SK-N-SH treated with all-trans-retinoic acid at 6 μM for 48 hours (cell line): ENCODE measurements at regions not wholly inside any gene's neighbourhood (a gene's known extent, or its start where the extent isn't known, plus 50 kb on each side); places are given as distances from the start of the nearest gene placed in this dataset.

ENCODE experiments used
- ATAC-seq: fragments of 200-7000 bp; cut with Tn5 transposase; 3 replicates; pipeline ENCODE4 v1.9.1; 2020; ENCODE audit warnings: mild to moderate bottlenecking, moderate library complexity
- ARNTL ChIP-seq: fragments of 450-650 bp; formaldehyde crosslinking; IDR thresholded peaks from 2 replicates; pipeline ENCODE4 v1.5.0; 2020; ENCODE audit warnings: low read depth, mild to moderate bottlenecking, moderate library complexity, borderline replicate concordance
- BACH2 ChIP-seq: fragments of 250-450 bp; sonication (Bioruptor Pico); IDR thresholded peaks from 2 replicates; pipeline ENCODE4 v1.9.0; 2021; ENCODE audit warnings: mild to moderate bottlenecking, borderline replicate concordance
- CSDC2 ChIP-seq: fragments of 250-450 bp; sonication (Bioruptor Pico); IDR thresholded peaks from 2 replicates; pipeline ENCODE4 v1.5.0; 2020; ENCODE audit warnings: mild to moderate bottlenecking, moderate library complexity
- ESRRG ChIP-seq: fragments of 250-450 bp; sonication (Bioruptor Pico); IDR thresholded peaks from 2 replicates; pipeline ENCODE4 v1.6.1; 2021; ENCODE audit warnings: mild to moderate bottlenecking
- GLIS3 ChIP-seq: fragments of 250-450 bp; sonication (Bioruptor Pico); IDR thresholded peaks from 2 replicates; pipeline ENCODE4 v1.5.0; 2020; ENCODE audit warnings: mild to moderate bottlenecking, moderate library complexity
- ISL1 ChIP-seq: fragments of 250-450 bp; sonication (Bioruptor Pico); IDR thresholded peaks from 2 replicates; pipeline ENCODE4 v2.1.2; 2022; ENCODE audit warnings: mild to moderate bottlenecking, moderate library complexity
- OSR1 ChIP-seq: fragments of 250-450 bp; sonication (Bioruptor Pico); IDR thresholded peaks from 2 replicates; pipeline ENCODE4 v1.8.0; 2022; ENCODE audit warnings: moderate library complexity, mild to moderate bottlenecking, inconsistent platforms
- PPARA ChIP-seq: fragments of 250-450 bp; sonication (Bioruptor Pico); IDR thresholded peaks from 2 replicates; pipeline ENCODE4 v1.5.0; 2020; ENCODE audit warnings: mild to moderate bottlenecking, borderline replicate concordance
- RARB ChIP-seq: fragments of 250-450 bp; sonication (Bioruptor Pico); IDR thresholded peaks from 2 replicates; pipeline ENCODE4 v1.8.0; 2021; ENCODE audit warnings: mild to moderate bottlenecking, moderate library complexity
- SNAI2 ChIP-seq: fragments of 250-450 bp; sonication (Bioruptor Pico); IDR thresholded peaks from 2 replicates; pipeline ENCODE4 v1.5.0; 2020; ENCODE audit warnings: mild to moderate bottlenecking, moderate library complexity
- TCF4 ChIP-seq: fragments of 250-450 bp; sonication (Bioruptor Pico); IDR thresholded peaks from 2 replicates; pipeline ENCODE4 v1.8.0; 2021; ENCODE audit warnings: mild to moderate bottlenecking, moderate library complexity, borderline replicate concordance
- TOX ChIP-seq: fragments of 250-450 bp; sonication (Bioruptor Pico); IDR thresholded peaks from 2 replicates; pipeline ENCODE4 v1.8.0; 2021; ENCODE audit warnings: mild to moderate bottlenecking, moderate library complexity, borderline replicate concordance
- ZC3H10 ChIP-seq: fragments of 250-450 bp; sonication (Bioruptor Pico); IDR thresholded peaks from 2 replicates; pipeline ENCODE4 v1.5.1; 2021; ENCODE audit warnings: mild to moderate bottlenecking, moderate library complexity
- ZFP3 ChIP-seq: fragments of 250-450 bp; sonication (Bioruptor Pico); IDR thresholded peaks from 2 replicates; pipeline ENCODE4 v1.5.0; 2020; ENCODE audit warnings: mild to moderate bottlenecking, moderate library complexity
- ZFP30 ChIP-seq: fragments of 450-650 bp; formaldehyde crosslinking; IDR thresholded peaks from 2 replicates; pipeline ENCODE4 v1.5.0; 2022; ENCODE audit warnings: mild to moderate bottlenecking, moderate library complexity
- ZNF565 ChIP-seq: fragments of 450-650 bp; formaldehyde crosslinking; conservative IDR thresholded peaks from 2 replicates; pipeline ENCODE4 v1.5.0; 2020; ENCODE audit warnings: low read depth, mild to moderate bottlenecking, moderate library complexity
- ZNF70 ChIP-seq: fragments of 450-650 bp; formaldehyde crosslinking; IDR thresholded peaks from 2 replicates; pipeline ENCODE4 v1.5.0; 2020; ENCODE audit warnings: mild to moderate bottlenecking, moderate library complexity
- ZNF8 ChIP-seq: fragments of 450-650 bp; formaldehyde crosslinking; IDR thresholded peaks from 2 replicates; pipeline ENCODE4 v1.5.0; 2020; ENCODE audit warnings: mild to moderate bottlenecking, moderate library complexity
- TF ChIP-seq, protein P1 (sequence below): fragments of 250-450 bp; sonication (Bioruptor Pico); IDR thresholded peaks from 2 replicates; pipeline ENCODE4 v1.8.0; 2021; ENCODE audit warnings: low read depth, mild to moderate bottlenecking, moderate library complexity, borderline replicate concordance
- TF ChIP-seq, protein P2 (sequence below): fragments of 250-450 bp; sonication (Bioruptor Pico); IDR thresholded peaks from 2 replicates; pipeline ENCODE4 v1.5.1; 2020; ENCODE audit warnings: low read depth, mild to moderate bottlenecking, moderate library complexity
- TF ChIP-seq, protein P3 (sequence below): fragments of 250-450 bp; sonication (Bioruptor Pico); IDR thresholded peaks from 2 replicates; pipeline ENCODE4 v1.5.1; 2021; ENCODE audit warnings: mild to moderate bottlenecking, moderate library complexity
- TF ChIP-seq, protein P4 (sequence below): fragments of 250-450 bp; sonication (Bioruptor Pico); IDR thresholded peaks from 2 replicates; pipeline ENCODE4 v1.8.0; 2020; ENCODE audit warnings: mild to moderate bottlenecking, moderate library complexity, borderline replicate concordance

DNA sequence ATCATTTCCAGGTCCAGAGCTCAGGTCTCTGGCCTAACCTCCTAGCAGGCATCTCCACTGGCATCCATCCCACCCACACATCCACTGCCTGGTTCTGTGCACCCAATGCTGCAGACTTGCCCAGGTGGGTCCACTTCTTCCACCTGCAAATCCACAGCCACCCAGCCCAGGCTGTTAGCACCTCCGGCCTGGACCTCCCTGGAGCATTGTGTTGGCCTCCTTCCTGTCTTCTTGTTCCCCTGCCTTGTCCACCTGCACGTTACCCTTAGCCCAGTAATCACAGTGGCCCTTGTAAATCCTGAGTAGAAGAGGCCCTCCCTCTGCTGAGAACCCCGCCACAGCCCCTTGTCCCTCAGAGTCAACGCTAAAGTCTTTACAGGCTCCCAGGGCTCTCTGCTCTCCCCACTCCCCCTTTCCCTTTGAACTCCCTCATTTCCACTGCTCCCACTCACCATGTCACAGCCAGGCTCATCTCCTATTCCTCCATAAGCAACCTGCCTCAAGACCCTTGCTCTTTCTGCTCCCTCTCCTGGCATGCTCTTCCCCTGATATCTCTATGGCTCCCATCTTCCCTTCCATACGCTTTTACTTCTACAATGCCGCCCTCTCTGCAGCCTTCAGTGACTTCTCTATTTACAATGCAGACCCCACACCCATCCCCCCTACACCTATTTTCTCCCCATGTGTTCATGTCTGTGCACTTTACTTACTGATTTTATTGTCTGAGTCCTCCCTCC, 288.8 kb downstream of the FOXL1 start:
- ATAC-seq, result no peak
- no peak for TF ChIP-seq ARNTL
- no peak for TF ChIP-seq ZNF70 (CRISPR knock-in tag)
- TF ChIP-seq, all 23 proteins: peak for 0

DNA sequence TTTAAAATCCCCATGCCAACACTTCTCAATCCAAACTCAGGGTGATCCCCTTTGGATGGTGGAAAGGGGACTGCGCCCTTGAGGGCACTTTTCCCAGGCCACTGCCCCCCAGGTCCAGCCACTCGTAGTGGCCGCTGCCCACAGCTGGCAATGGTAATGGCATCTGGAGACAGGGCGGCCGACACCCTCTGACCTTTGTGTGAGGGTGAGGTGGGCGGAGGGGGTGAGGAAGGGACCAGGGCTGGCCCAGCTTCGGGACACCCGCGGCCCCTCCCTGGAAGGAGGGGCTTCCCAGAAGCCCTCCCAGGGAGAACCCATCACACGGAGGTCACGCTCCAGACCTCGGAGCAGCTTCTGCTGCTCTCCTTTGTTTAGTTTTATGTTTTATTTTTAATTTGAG, 289.7 kb downstream of the FOXL1 start:
- TF ChIP-seq RARB (CRISPR knock-in tag), result no peak
- TF ChIP-seq ZFP3 (CRISPR knock-in tag), result no peak
- no peak for TF ChIP-seq GLIS3
- TF ChIP-seq, protein P1, sequence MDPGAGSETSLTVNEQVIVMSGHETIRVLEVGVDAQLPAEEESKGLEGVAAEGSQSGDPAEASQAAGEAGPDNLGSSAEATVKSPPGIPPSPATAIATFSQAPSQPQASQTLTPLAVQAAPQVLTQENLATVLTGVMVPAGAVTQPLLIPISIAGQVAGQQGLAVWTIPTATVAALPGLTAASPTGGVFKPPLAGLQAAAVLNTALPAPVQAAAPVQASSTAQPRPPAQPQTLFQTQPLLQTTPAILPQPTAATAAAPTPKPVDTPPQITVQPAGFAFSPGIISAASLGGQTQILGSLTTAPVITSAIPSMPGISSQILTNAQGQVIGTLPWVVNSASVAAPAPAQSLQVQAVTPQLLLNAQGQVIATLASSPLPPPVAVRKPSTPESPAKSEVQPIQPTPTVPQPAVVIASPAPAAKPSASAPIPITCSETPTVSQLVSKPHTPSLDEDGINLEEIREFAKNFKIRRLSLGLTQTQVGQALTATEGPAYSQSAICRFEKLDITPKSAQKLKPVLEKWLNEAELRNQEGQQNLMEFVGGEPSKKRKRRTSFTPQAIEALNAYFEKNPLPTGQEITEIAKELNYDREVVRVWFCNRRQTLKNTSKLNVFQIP (CRISPR knock-in tag), result no peak
- TF ChIP-seq, protein P2, sequence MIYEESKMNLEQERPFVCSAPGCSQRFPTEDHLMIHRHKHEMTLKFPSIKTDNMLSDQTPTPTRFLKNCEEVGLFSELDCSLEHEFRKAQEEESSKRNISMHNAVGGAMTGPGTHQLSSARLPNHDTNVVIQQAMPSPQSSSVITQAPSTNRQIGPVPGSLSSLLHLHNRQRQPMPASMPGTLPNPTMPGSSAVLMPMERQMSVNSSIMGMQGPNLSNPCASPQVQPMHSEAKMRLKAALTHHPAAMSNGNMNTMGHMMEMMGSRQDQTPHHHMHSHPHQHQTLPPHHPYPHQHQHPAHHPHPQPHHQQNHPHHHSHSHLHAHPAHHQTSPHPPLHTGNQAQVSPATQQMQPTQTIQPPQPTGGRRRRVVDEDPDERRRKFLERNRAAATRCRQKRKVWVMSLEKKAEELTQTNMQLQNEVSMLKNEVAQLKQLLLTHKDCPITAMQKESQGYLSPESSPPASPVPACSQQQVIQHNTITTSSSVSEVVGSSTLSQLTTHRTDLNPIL (CRISPR knock-in tag), result no peak
- no peak for TF ChIP-seq ESRRG (CRISPR knock-in tag)
- TF ChIP-seq ISL1 (CRISPR knock-in tag), result no peak
- TF ChIP-seq ZNF565 (CRISPR knock-in tag), result no peak
- no peak for TF ChIP-seq OSR1
- TF ChIP-seq ZNF8 (CRISPR knock-in tag), result no peak
- TF ChIP-seq ARNTL, result no peak
- TF ChIP-seq ZC3H10, result no peak
- TF ChIP-seq TOX (CRISPR knock-in tag), result no peak
- TF ChIP-seq SNAI2, result no peak
- no peak for ATAC-seq

DNA sequence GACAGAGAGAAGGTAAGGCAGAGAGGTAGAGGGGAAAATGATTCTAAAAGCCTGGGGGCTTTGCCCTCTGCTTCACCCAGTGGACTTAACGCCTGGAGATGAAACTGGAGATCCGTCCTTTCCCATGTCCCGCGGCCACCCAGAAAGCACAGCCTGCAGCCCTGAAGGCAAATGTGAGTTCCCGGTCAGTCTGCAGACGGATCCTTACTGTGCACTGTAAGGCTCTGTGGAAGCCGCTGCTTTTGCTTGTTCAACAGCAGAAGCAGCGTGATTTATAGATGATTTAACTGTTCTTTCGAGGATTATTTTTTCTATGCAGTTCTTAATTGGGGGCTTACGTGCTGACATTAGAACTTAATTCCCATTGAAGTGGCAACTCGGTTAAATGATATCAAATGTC, 290.4 kb downstream of the FOXL1 start:
- TF ChIP-seq ISL1 (CRISPR knock-in tag) (no peak), CSDC2 (CRISPR knock-in tag) (no peak), OSR1 (no peak), SNAI2 (no peak)
- TF ChIP-seq, all 23 proteins: peak for 0
- ATAC-seq, result no peak; the same call in 2 of the 3 replicates

DNA sequence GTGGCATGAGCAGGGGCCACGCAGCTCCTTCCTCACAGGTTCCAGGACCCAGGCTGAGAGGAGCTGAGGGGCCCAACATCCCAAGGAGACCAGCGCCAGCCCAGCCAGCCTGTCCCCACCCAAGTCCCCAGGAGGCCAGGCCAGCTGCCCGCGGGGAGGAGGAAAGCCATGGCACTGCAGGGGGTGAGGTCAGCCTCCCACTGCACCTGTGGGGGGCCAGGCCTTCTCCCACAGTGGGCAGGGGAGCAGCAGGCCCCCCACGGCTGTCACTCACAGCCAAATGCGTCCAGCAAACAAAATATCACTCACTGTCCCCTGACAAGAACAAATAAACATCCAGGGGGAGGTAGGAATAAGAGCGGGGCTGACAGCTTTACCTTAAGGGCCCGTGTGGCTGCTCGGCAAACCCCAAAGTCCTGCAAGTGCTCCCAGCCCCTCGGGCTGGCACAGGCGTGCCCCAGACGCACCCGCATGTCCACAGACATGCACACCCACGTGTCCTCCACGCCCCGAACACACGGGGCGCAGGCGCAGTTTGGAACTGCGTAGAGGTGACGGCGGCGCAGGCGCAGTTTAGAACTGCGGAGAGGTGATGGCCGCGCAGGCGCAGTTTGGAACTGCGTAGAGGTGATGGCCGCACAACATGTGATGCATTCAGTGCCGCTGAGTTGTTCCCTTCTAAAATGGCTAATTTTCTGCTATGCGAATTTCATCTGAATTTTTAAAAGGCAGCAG, 291.1 kb downstream of the FOXL1 start:
- ATAC-seq, result no peak
- TF ChIP-seq TOX (CRISPR knock-in tag), result no peak
- TF ChIP-seq ZFP30, result no peak
- no peak for TF ChIP-seq SNAI2
- TF ChIP-seq CSDC2 (CRISPR knock-in tag), result no peak
- TF ChIP-seq BACH2 (CRISPR knock-in tag), result no peak
- TF ChIP-seq ZNF8 (CRISPR knock-in tag), result no peak

DNA sequence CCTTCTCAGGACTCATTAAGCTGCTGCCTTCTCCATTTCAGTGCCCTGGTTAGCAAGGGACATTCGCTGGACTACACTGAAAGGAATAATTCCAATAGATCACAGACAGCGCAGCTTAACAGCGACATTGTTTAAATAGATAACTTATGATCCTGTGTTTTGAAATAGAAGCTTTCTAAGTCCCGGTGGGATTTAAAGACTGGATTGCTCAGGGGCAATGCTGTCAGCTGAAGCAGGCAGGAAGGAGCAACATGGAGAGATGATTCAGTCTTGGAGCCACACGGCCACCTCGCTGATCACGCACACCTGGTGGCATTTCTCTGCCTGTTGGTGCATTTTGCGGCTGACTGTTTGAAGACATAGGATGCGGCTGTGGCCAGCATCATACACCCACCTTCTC, 292.0 kb downstream of the FOXL1 start:
- TF ChIP-seq SNAI2 (no peak), PPARA (CRISPR knock-in tag) (no peak), ESRRG (CRISPR knock-in tag) (no peak), ZNF8 (CRISPR knock-in tag) (no peak)
- no peak for ATAC-seq

DNA sequence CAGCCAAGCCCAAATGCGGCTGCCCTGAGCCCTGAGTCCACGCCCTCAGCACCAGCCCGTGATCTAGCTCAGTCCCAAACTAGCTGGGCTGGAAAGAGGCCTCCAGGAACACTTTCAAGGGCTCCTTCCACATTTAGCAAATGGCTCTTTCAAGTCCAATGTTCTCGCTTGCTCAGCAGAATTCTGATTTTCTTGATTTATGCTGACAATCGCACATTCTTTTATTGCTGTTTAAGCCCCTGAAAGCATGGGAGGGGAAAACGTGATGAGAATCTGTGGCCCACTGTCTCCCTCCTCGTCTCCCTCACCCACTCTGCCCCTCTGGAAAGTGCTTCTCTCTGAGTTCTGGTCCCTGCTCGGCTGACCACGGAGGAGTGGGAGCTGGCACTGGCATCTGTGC, 293.8 kb downstream of the FOXL1 start:
- ATAC-seq, result no peak
- no peak for TF ChIP-seq ZC3H10
- TF ChIP-seq ESRRG (CRISPR knock-in tag), result no peak
- no peak for TF ChIP-seq BACH2 (CRISPR knock-in tag)
- TF ChIP-seq, protein P2 (CRISPR knock-in tag), result no peak
- TF ChIP-seq, protein P3, sequence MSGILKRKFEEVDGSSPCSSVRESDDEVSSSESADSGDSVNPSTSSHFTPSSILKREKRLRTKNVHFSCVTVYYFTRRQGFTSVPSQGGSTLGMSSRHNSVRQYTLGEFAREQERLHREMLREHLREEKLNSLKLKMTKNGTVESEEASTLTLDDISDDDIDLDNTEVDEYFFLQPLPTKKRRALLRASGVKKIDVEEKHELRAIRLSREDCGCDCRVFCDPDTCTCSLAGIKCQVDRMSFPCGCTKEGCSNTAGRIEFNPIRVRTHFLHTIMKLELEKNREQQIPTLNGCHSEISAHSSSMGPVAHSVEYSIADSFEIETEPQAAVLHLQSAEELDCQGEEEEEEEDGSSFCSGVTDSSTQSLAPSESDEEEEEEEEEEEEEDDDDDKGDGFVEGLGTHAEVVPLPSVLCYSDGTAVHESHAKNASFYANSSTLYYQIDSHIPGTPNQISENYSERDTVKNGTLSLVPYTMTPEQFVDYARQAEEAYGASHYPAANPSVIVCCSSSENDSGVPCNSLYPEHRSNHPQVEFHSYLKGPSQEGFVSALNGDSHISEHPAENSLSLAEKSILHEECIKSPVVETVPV (CRISPR knock-in tag), result no peak
- TF ChIP-seq, protein P4, sequence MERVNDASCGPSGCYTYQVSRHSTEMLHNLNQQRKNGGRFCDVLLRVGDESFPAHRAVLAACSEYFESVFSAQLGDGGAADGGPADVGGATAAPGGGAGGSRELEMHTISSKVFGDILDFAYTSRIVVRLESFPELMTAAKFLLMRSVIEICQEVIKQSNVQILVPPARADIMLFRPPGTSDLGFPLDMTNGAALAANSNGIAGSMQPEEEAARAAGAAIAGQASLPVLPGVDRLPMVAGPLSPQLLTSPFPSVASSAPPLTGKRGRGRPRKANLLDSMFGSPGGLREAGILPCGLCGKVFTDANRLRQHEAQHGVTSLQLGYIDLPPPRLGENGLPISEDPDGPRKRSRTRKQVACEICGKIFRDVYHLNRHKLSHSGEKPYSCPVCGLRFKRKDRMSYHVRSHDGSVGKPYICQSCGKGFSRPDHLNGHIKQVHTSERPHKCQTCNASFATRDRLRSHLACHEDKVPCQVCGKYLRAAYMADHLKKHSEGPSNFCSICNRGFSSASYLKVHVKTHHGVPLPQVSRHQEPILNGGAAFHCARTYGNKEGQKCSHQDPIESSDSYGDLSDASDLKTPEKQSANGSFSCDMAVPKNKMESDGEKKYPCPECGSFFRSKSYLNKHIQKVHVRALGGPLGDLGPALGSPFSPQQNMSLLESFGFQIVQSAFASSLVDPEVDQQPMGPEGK, result no peak
- TF ChIP-seq, protein P1 (CRISPR knock-in tag), result no peak
- TF ChIP-seq ZFP30, result no peak
- no peak for TF ChIP-seq RARB (CRISPR knock-in tag)
- no peak for TF ChIP-seq CSDC2 (CRISPR knock-in tag)
- no peak for TF ChIP-seq ZNF565 (CRISPR knock-in tag)
- TF ChIP-seq PPARA (CRISPR knock-in tag), result no peak
- no peak for TF ChIP-seq TCF4
- TF ChIP-seq GLIS3, result no peak
- no peak for TF ChIP-seq ARNTL
